Activated CD8-positive, alpha-beta memory T cell treated with anti-CD3 and anti-CD28 coated beads for 24 hours (primary cell): ENCODE measurements at regions not wholly inside any gene's neighbourhood (a gene's known extent, or its start where the extent isn't known, plus 50 kb on each side); places are given as distances from the start of the nearest gene placed in this dataset.

ENCODE experiments used
- DNase-seq: peaks from one replicate; pipeline ENCODE4 v3.0.0-alpha.2; 2020

GRCh38 chr12:13668880-13669279 is 312.5 kb downstream of the GRIN2B start:
- DNase-seq, result no peak

GRCh38 chr12:13666806-13667205 is 314.6 kb downstream of the GRIN2B start:
- DNase-seq, result no peak

GRCh38 chr12:13661005-13661887 is 320.2 kb downstream of the GRIN2B start:
- no peak for DNase-seq

DNA sequence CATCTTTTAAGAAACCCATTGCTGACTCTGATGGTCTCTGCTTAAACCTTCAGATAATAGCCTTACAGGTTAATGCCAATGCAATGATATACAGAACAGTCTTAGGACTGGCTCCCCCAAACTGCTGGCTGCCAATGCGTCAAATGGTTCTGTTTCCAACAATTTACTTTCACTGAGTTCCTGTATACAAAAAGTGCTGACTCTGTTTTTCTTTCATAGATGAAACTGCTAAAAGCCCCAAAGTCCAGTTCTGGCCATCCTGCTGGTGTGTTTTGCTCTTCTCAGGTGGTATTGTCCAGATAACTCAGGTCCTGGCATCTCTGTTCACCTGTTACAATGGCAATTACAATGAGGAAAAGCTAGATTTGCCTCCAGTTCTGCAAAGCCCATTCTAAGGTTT is 326.9 kb downstream of the GRIN2B start:
- no peak for DNase-seq

GRCh38 chr12:13652105-13652504 is 329.3 kb downstream of the GRIN2B start:
- DNase-seq, result no peak

GRCh38 chr12:13635709-13636108 is 345.7 kb downstream of the GRIN2B start:
- no peak for DNase-seq

- DNase-seq, result no peak
Observed at GRCh38 chr12:13631873-13632272, 349.5 kb downstream of the GRIN2B start.

- DNase-seq, result no peak
Observed at GRCh38 chr12:13630354-13630753, 351.0 kb downstream of the GRIN2B start.

GRCh38 chr12:13628067-13628466 is 353.3 kb downstream of the GRIN2B start:
- DNase-seq, result no peak

DNA sequence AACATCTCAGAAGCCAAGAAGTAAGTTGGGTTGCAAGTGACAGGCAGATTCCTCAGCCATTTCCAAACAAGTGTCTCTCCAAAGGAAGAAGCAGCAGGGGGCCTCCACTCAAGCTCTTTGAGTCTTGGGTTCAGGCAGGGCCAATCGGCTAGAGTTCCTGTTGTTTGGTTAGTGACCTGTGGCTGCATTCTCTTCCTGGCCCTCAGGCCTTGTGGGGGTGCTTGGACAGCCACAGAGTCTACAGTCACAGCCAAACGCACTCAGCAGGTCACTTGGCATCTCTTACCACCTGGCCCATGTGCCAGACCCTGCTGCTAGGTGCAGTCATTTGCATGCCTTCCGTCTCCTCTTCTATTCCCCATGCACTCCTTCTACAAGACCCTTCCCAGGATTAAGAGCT is 353.9 kb downstream of the GRIN2B start:
- no peak for DNase-seq

GRCh38 chr12:13613297-13613696 is 368.1 kb downstream of the GRIN2B start:
- no peak for DNase-seq

DNA sequence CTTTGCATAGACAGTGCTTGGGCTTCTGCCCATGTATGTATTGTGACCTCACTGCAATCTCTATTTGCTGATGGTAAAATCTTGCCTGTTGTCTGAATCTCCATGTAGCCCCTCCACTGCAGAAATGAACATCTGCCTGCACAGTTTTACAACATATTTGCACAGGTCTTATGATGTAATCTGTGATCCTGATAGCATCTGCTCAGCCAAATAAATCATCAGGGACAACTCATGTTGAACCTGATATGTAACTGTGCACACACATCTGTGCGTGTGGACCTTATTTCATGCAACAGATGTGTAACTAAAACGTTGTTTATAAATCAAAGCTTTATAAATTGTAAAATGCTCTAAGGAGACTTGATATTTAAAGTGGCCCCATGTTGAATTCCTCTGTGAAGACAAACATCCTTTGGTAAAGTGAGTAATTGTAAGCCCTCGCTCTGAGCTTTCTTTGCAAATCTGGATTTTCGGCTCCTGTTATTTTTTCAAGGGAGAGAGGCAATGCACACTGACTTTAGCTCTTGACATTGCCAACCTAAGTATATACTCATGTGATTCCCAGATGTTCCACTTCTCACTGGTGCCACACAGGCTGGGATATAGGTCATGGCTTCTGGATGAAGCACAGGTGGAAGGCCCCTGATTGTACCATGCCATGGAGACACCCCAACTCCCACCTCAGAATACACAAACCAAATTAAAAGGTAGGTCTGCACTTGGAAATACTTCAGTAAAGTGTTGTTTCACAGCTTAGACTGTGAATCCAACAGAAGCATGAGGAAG is 371.3 kb downstream of the GRIN2B start:
- no peak for DNase-seq

DNA sequence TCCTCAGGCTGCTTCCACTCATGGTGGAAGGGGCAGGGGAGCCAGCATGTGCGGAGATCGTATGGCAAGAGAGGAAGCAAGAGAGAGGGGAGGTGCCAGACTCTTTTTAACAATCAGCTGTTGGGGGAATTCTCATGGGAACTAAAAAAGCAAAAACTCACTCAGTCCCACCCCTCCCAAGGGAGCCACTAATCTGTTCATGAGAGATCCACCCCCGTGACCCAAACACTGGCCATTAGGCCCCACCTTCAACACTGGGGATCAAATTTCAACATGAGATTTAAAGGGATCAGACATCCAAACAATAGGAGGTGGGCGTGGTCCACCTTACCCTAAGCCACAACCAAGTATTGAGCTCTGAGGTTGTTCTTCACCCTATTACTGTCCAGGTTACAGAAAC is 375.1 kb downstream of the GRIN2B start:
- no peak for DNase-seq

- no peak for DNase-seq
Observed at GRCh38 chr12:13603953-13604352, 377.4 kb downstream of the GRIN2B start.

DNA sequence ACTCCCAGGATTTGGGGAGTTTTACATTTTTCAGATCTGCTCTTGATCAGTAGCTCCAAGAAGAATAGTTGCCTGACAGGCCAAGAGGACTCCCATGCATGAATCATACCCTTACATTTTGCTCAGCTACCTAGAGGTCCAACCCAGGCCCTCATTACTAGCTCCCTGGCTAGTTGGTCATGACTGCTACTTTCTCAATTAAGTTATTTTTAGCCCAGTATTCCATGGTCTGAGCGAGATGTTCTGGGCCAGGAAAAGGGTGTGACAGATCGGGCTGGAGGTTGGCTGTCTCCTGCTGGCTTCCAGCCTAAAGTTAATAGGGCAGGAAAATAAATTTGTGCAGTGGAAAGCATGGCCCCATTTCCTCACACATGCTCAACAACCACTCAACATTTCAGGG is 379.2 kb downstream of the GRIN2B start:
- DNase-seq, result no peak

DNA sequence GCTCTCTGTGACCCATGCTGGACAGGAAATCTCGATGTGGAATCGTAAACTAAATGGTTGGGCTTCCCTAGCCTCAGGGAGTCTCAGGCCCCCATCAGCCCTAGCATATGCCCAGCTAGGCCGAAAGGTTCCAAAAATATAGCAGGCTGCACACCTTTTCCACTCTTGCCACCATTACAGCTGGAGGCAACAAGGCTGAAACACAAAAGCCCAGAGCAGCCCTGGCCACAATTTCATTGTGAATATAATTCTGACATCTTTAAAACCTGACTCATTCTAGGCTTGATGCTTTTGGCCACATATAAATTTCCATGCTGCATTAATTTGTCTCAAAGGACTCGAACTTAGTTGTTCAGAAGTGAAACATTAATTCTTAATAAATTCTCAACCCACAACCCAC is 382.2 kb downstream of the GRIN2B start:
- DNase-seq, result no peak

DNA sequence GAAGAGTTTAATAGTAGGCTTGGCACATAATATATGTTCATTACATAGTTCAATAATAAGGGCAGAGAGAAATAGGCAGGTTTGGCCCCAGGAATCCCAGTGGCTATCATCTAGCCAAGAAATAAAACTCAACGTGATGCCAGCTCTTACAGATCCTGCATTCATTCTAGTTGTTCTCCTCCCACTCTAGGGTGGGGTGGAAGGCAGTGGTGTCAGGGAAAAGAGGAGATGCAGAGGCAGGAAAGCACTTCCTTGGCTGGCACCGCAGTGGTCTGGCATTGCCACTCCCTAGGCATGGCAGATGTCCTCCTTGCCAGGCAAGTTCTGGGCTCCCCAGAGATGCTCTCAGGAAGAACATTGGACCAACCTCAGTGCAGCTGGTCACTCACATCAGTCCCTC is 383.6 kb downstream of the GRIN2B start:
- DNase-seq, result no peak

- DNase-seq, result no peak
Observed at GRCh38 chr12:13597166-13597565, 384.2 kb downstream of the GRIN2B start.

DNA sequence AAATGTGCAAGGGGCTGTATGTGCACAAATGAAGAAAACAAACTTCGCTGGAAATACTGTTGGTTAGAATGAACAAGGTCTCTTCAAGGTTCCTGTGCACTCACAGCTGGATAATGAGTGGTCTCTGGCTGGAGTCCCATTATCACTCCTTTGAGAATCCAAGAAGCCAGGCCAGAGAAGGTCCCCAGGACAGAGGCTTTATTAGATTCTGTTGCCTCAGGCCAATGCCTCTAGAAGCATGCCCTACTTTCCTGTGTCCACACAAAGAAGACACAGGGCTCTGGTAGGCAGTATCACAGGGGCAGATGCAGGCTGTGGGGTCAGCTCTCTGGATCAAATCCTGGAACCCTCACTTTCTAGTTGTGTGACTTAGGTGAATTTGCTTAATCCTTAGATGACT is 384.7 kb downstream of the GRIN2B start:
- no peak for DNase-seq

DNA sequence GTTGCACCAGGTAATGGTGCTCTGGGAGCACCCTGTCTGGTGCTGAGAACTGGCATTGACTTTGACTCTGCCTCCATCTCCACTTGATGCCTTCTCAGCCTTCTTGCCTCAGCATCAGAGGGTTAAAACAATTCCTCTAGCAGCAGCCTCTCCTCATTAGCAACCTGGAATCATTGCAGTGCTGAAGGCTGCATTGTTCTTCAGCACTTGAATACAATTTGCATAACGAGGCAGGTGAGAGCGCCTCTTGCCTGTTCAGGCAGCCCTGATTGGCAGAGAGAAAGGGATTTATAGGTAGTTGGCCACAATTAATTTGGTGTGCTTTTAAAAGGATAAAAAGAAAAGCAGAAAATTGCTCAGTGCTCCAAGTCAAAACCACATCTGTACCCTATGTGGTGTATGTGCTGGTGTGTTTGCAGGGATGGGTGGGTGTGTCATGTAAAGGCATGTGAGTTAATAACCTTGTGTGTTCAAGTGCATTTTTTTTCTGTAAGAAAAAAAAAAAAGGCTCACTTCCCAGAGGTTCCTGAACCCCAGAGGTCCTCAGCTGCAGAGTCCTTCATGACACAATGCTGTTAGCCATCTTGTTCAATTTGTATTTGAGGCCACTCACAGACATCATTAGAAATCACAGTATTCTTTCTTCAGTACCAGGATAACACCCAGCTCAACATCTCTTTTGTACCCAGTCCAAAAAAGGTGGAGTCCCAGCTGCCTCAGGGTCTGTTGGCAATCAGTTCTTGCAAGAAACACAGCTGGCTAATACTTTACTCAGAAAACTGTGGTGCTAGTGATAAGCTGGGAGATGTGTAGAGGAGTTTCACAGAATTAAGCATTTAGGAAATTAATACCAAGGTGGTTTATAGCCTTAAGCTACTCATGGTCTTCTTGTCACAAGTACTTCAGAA is 385.6 kb downstream of the GRIN2B start:
- no peak for DNase-seq

GRCh38 chr12:13594731-13595514 is 386.5 kb downstream of the GRIN2B start:
- DNase-seq, result no peak
